Left renal pelvis (tissue), 4 donors: ENCODE measurements at regions not wholly inside any gene's neighbourhood (a gene's known extent, or its start where the extent isn't known, plus 50 kb on each side); places are given as distances from the start of the nearest gene placed in this dataset.
"Not testable (repeated sequence)": the region's sequence is repeated elsewhere in the genome, so short reads cannot be mapped to it uniquely, and the experiment has no call there.

Experiments used
- DNase-seq, 4 donors: peaks; one replicate each; pipeline ENCODE4 v3.0.0-alpha.2; 2013; ENCODE audit warnings: low read depth in 4 of 4, low spot score in 3 of 4

DNA sequence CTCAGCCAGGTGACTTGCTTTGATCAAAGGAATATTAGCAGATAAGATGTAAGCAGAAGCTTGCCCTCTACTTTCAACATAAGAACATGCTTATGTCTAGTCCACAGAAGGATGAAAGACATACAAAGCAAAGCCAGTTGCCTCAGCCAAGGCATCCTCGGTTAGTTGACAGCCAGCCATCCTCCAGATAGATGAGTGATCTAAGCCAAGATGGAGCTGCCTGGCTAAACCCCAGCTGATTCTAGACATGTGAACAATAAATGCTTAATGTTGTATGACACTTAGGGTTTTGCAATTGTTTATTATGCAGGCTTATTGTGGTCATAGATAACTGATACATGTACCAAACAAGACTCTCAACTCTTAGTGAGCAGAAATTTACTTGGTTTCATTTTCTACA is 157.6 kb upstream of the TMTC2 start:
- no peak for DNase-seq

GRCh38 chr12:82529954-82530353 is 156.8 kb upstream of the TMTC2 start:
- DNase-seq: no peak

- no peak for DNase-seq
These were observed 156.3 kb upstream of the TMTC2 start for GRCh38 chr12:82530394-82530793.

DNA sequence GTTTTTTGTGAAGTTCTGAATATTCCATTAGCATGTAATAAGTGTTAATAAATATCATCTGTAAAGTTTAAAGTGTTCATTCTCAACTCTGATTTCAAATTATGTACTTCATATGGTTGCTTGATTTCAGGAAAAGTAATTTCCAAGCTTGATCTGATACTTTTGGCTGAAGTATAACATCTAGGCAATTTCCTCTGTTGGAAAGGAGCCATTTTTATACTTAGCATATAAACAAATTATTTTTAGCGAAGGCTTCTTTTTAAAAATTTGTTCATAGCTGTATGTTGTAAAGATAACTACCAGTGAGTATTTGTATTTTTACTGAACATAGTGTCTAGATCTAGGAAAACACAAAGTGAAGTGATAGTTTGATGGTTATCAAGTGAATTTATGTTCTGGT is 153.4 kb upstream of the TMTC2 start:
- DNase-seq: no peak

DNA sequence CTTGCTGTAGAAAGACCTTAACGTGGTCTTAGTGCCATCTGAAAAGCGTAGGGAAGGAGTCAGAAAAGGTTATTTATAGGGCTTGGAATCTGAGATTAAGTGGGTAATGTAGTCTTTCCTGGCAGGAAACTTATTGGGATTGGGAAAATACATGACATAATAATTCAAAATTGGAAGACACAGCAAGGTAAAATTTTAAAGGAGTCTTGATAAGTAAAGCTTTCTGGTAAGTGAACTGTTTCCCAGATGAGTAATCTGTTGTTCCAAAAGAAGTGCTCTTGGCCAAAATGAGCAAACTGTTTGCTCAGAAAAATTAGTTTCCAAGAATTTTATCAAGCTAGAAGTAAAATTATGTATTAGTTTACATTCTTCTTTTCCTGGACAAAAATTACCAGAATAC is 149.3 kb upstream of the TMTC2 start:
- DNase-seq: no peak

DNA sequence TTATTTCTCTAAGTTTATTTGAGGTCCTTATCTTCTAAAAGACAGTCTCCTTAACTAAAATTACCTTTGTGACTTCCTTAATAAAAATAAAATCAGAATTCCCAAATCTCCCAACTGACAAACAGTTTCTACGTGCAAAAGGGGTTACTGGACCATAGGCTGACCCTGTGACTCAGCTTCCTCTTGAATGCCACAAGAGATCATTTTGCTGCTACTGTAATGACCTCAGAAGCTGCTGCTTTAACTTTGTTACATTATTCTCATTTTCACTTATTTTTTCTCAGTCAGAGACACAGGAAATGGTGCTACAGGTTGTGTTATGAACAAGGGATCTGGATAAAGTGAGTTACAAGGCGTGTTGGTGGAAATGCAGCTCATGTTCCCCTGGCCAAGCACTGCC is 132.2 kb upstream of the TMTC2 start:
- DNase-seq: no peak

- DNase-seq: no peak
These were observed 131.0 kb upstream of the TMTC2 start for GRCh38 chr12:82555699-82556098.

DNA sequence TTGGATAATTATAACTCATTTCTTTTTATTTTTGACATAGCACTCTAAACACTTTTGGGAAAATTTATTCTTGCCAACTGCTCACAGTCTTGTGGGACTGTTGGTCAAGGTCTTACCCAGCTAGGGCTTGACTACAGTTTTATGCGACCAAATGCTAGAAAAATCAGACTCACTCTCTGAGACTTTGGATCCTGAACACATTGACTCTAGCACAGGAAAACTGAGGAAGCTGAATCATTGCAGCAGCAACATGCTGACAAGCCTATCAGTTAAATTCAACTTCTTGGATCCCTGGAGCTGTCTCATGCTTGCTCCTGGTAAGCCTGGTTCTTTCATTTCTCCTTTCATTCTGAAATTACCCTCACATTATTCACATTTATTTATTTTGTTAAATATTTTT is 120.7 kb upstream of the TMTC2 start:
- DNase-seq: no peak

DNA sequence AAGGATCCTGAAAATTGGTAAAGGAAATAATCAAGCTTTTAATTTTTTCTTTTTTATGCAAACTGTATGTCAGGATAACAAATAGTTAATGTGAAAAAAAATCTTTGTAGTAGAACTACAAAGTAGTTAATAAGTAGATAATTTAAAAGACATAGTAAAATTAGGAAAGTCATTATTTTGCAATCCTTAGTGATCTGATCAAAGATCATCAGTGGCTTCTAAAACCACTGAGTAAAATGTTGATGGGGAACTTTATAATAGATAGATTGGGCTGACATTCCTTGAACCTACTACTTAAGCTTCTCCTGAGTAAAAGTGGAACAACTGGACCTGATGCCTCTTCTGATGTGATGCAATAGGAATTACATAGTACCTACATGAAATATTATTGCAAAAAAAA is 119.0 kb upstream of the TMTC2 start:
- no peak for DNase-seq

- no peak for DNase-seq
These were observed 112.5 kb upstream of the TMTC2 start for GRCh38 chr12:82574191-82574590.

DNA sequence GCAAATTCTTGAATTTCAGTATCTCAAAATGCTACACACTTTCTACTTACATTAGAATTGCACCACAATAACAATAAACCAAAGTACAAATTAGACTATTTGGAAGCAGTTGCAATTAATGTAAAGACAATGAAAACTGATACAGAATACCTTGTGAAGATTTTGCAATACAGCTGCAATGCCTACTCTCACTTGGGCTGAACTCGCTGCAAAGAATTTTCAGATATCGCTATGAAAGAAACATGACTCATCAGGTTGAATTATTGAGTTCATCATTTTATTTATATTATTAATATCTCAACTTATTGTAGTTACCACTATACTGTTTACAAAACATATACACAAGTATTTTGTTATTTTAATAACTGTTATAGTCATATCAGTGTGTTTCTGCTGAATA is 108.0 kb upstream of the TMTC2 start:
- no peak for DNase-seq

DNA sequence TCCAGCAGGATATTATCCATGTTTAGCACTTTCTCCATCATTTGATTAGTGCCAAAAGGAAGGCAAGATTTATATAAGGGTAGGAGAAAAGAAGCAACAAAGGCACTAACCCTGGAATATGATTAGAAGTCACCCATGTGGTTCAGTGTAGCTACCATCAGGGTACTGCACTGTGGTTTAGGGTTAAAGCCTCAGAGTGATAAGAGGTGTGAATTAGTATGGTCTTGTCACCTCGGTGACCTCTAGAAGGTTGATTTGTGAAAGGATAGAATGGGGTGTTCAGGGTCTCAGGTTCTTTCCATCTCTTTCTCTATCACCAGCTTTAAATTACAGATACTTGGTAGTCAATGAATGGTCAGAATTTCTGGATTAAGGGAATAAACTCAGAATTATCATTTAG is 103.0 kb upstream of the TMTC2 start:
- DNase-seq: no peak

GRCh38 chr12:82593143-82593542 is 93.6 kb upstream of the TMTC2 start:
- DNase-seq: no peak

GRCh38 chr12:82593901-82594396 is 92.8 kb upstream of the TMTC2 start:
- DNase-seq: peak in 3 of 4 donors; percentile 15 to 22 (median 20)

DNA sequence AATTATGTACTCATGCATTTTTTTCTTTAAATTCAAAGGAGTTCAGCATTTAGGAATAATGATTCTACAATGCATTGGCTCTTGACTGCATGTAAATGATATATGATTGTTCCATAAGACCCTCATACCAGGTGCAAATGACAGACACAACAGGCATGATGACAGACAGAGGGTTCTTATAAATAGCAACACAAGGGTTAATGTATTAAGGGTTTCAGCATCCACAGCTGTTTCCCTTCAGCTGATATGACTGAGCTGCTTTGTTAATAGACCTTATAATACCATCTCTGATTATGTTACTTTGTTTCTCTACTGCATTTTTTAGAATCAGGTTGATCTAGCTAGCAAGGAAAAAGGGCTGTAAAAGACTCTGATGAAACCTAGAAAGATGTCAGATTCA is 90.8 kb upstream of the TMTC2 start:
- DNase-seq: no peak

DNA sequence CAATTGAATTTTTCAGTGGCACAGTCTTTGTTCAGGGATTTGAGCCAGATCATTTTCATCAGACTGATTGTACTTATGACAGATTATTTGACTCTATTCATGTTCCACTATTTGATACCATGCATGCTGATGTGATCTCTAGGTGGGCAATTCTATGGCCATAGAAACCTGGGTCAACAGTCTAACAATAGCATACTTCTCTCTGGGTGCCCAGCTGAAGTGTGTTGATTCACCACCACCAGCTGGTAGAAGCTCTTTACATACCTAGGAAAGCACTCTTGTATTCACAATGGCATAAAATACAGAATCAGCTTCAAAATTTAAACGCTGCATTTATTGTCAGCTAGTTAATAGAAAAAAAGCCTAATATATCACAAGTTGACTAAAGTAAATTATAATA is 90.2 kb upstream of the TMTC2 start:
- no peak for DNase-seq

- no peak for DNase-seq
These were observed 86.3 kb upstream of the TMTC2 start for GRCh38 chr12:82600379-82600778.

DNA sequence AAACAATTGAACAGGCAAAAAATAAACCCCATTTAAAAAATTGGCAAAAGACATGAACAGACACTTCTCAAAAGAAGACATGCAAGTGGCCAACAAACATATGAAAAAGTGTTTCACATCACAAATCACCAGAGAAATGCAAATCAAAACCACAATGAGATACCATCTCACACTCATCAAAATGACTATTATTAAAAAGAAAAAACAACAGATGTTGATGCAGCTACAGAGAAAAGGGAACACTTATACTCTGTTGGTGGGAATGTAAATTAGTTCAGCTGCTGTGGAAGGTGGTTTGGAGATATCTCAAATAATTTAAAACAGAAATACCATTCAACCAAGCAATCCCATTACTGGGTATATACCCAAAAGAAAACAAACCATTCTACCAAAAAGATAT is 83.1 kb upstream of the TMTC2 start:
- DNase-seq: not testable (repeated sequence)

DNA sequence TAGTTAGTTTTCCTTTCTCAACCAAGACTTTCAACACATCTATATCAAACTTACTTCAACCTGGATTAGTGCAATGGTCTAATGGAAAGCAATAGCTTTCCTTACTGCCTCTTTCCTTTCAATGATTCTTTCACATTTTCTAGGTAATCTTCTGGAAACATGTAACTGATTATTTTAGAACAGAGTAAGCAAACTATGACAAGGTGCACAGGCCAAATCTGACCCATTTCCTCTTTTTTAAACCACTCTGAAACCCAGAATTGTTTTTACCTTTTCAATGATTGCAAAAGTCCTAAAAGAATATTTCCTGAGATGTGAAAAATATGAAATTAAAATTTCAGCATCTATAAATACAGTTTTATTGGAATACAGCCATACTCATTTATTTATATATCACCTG is 81.6 kb upstream of the TMTC2 start:
- DNase-seq: no peak

DNA sequence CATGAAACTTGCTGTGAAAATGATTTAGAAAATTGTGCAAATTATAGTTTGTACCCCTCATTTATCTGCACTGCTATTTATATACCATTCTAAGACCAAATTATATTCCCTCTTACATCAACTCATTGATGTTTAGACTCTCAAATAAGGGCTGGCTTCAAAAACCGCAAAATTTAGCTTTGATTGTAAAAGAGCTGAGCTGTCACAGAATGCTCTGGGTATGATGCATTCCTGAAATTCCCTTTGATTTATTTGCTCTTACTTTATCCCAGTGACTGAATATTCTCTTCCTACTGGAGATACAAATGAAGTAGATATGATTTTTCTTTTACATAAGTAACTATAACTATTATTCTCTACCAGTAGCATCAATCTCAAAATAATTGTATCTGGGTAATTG is 78.0 kb upstream of the TMTC2 start:
- no peak for DNase-seq

DNA sequence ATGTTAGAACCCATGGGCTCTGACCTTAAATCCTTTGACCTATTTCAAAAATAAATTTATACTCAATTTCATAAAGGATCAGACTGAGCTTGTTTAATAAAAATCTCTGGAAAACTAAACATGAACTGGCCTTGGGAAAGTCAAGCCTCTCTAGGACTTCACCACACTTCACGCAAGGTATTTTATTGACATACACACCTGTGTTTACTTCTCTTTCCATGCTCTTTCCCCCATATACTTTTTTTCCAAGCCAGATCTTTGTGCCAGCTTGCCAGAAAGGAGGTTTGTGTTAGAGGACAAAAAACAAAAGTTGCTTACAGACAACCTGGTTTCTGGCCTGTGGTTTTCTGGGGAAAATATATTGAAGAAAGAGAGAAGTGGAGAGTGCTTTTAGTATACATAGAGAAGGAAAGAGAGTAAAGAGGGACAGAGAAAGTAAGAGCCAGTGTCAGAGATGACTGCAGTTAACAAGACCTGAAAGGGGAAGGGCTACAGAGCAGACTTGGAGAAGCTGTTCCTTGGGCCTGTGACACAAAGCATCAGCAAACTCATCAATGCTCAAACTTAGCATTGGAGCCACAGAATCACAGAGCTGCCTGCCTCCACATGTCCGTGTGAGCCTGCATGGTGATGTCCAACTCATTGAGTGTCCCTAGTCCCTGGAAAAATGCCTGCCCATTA is 77.3 kb upstream of the TMTC2 start:
- DNase-seq: no peak

DNA sequence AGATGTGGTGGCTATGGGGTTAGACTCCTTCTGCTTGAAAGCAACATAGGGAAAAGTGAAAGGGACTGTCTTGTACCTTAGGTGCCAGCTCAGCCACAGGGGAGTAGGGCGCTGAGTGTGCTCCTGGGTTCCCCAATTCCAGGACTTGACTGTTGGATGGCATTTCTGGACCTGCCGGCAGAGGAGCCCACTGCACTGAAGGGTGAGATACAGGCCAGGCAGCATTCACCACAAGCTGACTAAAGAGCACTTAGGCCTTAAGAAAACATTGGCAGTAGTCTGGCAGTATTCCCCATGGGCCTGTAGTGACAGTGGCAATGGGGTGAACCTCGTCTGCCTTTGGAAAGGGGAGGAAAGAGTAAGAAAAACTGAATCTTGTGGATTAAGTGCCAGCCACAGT is 67.1 kb upstream of the TMTC2 start:
- no peak for DNase-seq

DNA sequence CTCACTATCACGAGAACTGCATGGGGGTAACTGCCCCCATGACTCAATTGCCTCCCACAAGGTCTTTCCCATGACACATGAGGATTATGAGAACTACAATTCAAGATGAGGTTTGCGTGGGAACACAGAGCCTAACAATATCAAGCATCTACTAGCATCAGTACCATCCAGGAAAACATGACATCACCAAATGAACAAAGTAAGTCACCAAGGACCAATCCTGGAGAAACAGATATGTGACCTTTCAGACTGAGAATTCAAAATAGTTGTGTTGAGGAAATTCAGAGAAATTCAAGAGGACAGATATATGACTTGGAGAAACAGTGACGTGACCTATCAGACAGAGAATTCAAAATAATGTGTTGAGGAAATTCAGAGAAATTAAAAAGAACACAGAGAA is 65.8 kb upstream of the TMTC2 start:
- DNase-seq: no peak
